NOMO-1 treated with DMSO at 0.1 percent for 48 hours (cell line): ENCODE measurements at regions not wholly inside any gene's neighbourhood (a gene's known extent, or its start where the extent isn't known, plus 50 kb on each side); places are given as distances from the start of the nearest gene placed in this dataset.

Experiments used
- DNase-seq: peaks from one replicate; lab custom pipeline; 2025; ENCODE audit not compliant: unreplicated experiment; lab: John Stamatoyannopoulos, UW

- no peak for DNase-seq
These were observed 58.3 kb upstream of the STXBP1 start for GRCh38 chr9:127553793-127554192.

- no peak for DNase-seq
These were observed 56.9 kb upstream of the STXBP1 start for GRCh38 chr9:127554966-127555839.

- DNase-seq = peak; percentile 89
These were observed 55.9 kb upstream of the STXBP1 start for GRCh38 chr9:127555840-127556820.

- no peak for DNase-seq
These were observed 55.2 kb upstream of the STXBP1 start for GRCh38 chr9:127556871-127557270.

DNA sequence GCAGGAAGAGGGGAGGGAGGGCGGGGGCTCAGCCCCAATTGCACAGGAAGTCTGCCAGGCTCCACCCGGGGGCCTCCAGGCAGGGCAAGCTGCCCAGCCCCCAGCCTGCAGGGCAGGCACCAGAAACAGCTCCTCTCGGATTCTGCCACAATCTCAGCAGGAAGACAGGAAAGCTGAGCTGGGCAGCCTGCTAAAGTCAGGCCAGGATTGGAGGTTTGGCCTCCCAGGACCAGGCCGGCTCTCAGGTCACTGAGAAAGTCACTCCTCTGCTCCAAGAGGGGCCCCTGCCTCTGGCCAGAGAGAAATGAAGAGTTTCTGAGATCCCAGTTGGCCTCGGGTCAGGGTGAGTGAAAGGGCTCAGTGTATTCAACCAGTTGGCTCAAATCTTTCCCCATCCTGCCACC, 54.6 kb upstream of the STXBP1 start:
- DNase-seq = no peak

DNA sequence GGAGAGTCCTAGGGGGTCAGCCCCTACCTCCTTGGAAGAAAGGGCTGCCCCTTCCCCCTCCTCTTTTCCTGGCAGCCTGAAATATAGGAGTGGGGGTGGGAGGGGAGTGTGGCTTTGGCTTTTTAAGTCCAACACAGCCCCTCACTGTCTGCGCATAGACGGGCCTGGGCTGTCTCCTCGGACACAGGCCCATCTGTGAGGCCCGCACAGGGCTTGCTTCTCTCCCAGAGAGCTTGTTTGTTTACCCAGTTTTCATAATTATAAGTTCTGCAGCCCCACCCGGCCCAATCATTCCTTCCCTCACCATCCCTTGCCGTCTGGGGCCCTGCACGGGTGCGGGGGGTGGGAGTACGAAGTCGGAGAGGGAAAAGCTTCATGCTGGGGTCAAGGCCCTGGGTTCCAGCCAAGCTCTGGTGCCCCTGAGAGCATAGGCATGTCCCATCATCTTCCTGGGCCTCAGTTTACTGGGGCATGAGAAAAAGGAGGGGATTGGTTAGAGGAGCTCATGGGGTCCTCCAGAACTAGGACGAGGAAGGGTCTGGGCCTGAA, 54.0 kb upstream of the STXBP1 start:
- DNase-seq = no peak

- no peak for DNase-seq
These were observed 53.4 kb upstream of the STXBP1 start for GRCh38 chr9:127558581-127559246.

- no peak for DNase-seq
These were observed 52.8 kb upstream of the STXBP1 start for GRCh38 chr9:127559247-127559680.

GRCh38 chr9:127561491-127562278, 50.4 kb upstream of the STXBP1 start:
- peak; percentile 76 for DNase-seq
